Liver (tissue), 8 donors: ENCODE measurements at regions not wholly inside any gene's neighbourhood (a gene's known extent, or its start where the extent isn't known, plus 50 kb on each side); places are given as distances from the start of the nearest gene placed in this dataset.

ENCODE experiments used
- DNase-seq: peaks from one replicate; pipeline ENCODE4 v3.0.0-alpha.2; 2017; ENCODE audit warnings: low spot score
- H3K27ac ChIP-seq, 2 donors: one replicate each; pipeline ENCODE4 v1.7.0; 2013; ENCODE audit warnings: inconsistent platforms in 2 of 2, low read length in 2 of 2, control low read depth in 1 of 2, low read depth in 1 of 2, mild to moderate bottlenecking in 1 of 2
- H3K27me3 ChIP-seq, 4 donors: one replicate each; pipeline versions ENCODE4 v1.6.1 to v1.7.0; 2013; ENCODE audit warnings: low read length in 3 of 4, inconsistent platforms in 1 of 4, mild to moderate bottlenecking in 1 of 4, moderate library complexity in 1 of 4; ENCODE audit not compliant: control insufficient read depth in 4 of 4, insufficient read depth in 4 of 4
- H3K36me3 ChIP-seq, 4 donors: one replicate each; pipeline versions ENCODE4 v1.6.1 to v1.7.0; 2013; ENCODE audit warnings: low read length in 3 of 4, mild to moderate bottlenecking in 3 of 4, low read depth in 1 of 4, moderate library complexity in 1 of 4; ENCODE audit not compliant: control insufficient read depth in 4 of 4, insufficient read depth in 3 of 4
- H3K4me1 ChIP-seq, 4 donors: one replicate each; pipeline versions ENCODE4 v1.6.1 to v1.7.0; 2013; ENCODE audit warnings: low read length in 3 of 4, mild to moderate bottlenecking in 3 of 4, moderate library complexity in 1 of 4; ENCODE audit not compliant: control insufficient read depth in 4 of 4, insufficient read depth in 4 of 4
- H3K4me3 ChIP-seq, 3 donors: one replicate each; pipeline versions ENCODE4 v1.6.1 to v1.7.0; 2013; ENCODE audit warnings: low read length in 3 of 3, control low read depth in 1 of 3, low read depth in 1 of 3, mild to moderate bottlenecking in 1 of 3
- H3K9ac ChIP-seq, 2 donors: one replicate each; pipeline ENCODE4 v1.7.0; 2013; ENCODE audit warnings: low read length in 2 of 2, mild to moderate bottlenecking in 2 of 2, moderate library complexity in 2 of 2, control low read depth in 1 of 2, low read depth in 1 of 2
- H3K9me3 ChIP-seq, 4 donors: one replicate each; pipeline versions ENCODE4 v1.6.1 to v1.7.0; 2013; ENCODE audit warnings: low read length in 3 of 4; ENCODE audit not compliant: control insufficient read depth in 4 of 4
- ATF3 ChIP-seq: IDR thresholded peaks from 2 replicates; pipeline ENCODE4 v1.6.1; 2016; ENCODE audit warnings: antibody characterized with exemption
- EGR1 ChIP-seq, 2 donors: IDR thresholded peaks; 2 replicates each; pipeline ENCODE4 v1.6.1; 2016 to 2018; ENCODE audit warnings: antibody characterized with exemption in 2 of 2, low read depth in 2 of 2
- FOXA1 ChIP-seq: IDR thresholded peaks from 2 replicates; pipeline ENCODE4 v1.6.1; 2016; ENCODE audit warnings: antibody characterized with exemption
- FOXA2 ChIP-seq: IDR thresholded peaks from 2 replicates; pipeline ENCODE4 v1.6.1; 2016; ENCODE audit warnings: antibody characterized with exemption
- GABPA ChIP-seq, 2 donors: IDR thresholded peaks in 1 of 2; conservative IDR thresholded peaks in 1 of 2; 2 replicates each; pipeline ENCODE4 v1.6.1; 2016; ENCODE audit warnings: antibody characterized with exemption in 2 of 2, mild to moderate bottlenecking in 1 of 2, moderate library complexity in 1 of 2
- HNF4A ChIP-seq, 2 donors: conservative IDR thresholded peaks; 2 replicates each; pipeline ENCODE4 v1.6.1; 2016; ENCODE audit warnings: antibody characterized with exemption in 2 of 2, mild to moderate bottlenecking in 2 of 2
- HNF4G ChIP-seq: IDR thresholded peaks from 2 replicates; pipeline ENCODE4 v1.6.1; 2016; ENCODE audit warnings: antibody characterized with exemption
- JUND ChIP-seq, 2 donors: IDR thresholded peaks; 2 replicates each; pipeline ENCODE4 v1.6.1; 2016; ENCODE audit warnings: antibody characterized with exemption in 2 of 2
- NR2F2 ChIP-seq: IDR thresholded peaks from 2 replicates; pipeline ENCODE4 v1.6.1; 2016; ENCODE audit warnings: antibody characterized with exemption
- RAD21 ChIP-seq, 2 donors: IDR thresholded peaks; 2 replicates each; pipeline ENCODE4 v1.6.1; 2016; ENCODE audit warnings: antibody characterized with exemption in 2 of 2, mild to moderate bottlenecking in 2 of 2
- REST ChIP-seq: IDR thresholded peaks from 2 replicates; pipeline ENCODE4 v1.6.1; 2016; ENCODE audit warnings: antibody characterized with exemption, mild to moderate bottlenecking
- RXRA ChIP-seq, 2 donors: IDR thresholded peaks; 2 replicates each; pipeline ENCODE4 v1.6.1; 2017 to 2018; ENCODE audit warnings: antibody characterized with exemption in 2 of 2, mild to moderate bottlenecking in 1 of 2
- SP1 ChIP-seq: IDR thresholded peaks from 2 replicates; pipeline ENCODE4 v1.6.1; 2018; ENCODE audit warnings: antibody characterized with exemption, mild to moderate bottlenecking
- TAF1 ChIP-seq: conservative IDR thresholded peaks from 2 replicates; pipeline ENCODE4 v1.6.1; 2016; ENCODE audit warnings: antibody characterized with exemption, mild to moderate bottlenecking
- YY1 ChIP-seq: IDR thresholded peaks from 2 replicates; pipeline ENCODE4 v1.6.1; 2016; ENCODE audit warnings: antibody characterized with exemption, mild to moderate bottlenecking
- WGBS: extraction: QIAGEN DNeasy Blood & Tissue Kit; methylation state at CpG from one replicate; pipeline ENCODE4 v1.1.7; 2013; 5-methylcytosine and 5-hydroxymethylcytosine counted together
- TF ChIP-seq, protein P1 (sequence below): IDR thresholded peaks from 2 replicates; pipeline ENCODE4 v1.6.1; 2016; ENCODE audit warnings: antibody characterized with exemption
- TF ChIP-seq, protein P2 (sequence below): fragments of 150-350 bp; IDR thresholded peaks from 2 replicates; pipeline ENCODE4 v1.5.1; 2017; ENCODE audit warnings: improper control_type of control experiment, low read depth, low read length; ENCODE audit not compliant: missing input control
- TF ChIP-seq, protein P3 (sequence below): IDR thresholded peaks from 2 replicates; pipeline ENCODE4 v1.6.1; 2016; ENCODE audit warnings: antibody characterized with exemption
- donor health status: healthy.
- donor health status: healthy.
- donor health status: healthy.
- donor health status: healthy.
- donor health status: healthy.

- Histone ChIP-seq H3K27ac (no peak overlapping the region), H3K9ac (no peak overlapping the region), H3K36me3 (no peaks in the 10 kb centered on the region), H3K9me3 (no peaks in the 10 kb centered on the region), H3K27me3 (no peaks in the 10 kb centered on the region), H3K4me3 (no peak overlapping the region), H3K4me1 (no peaks in the 10 kb centered on the region)
- TF ChIP-seq, protein P1, sequence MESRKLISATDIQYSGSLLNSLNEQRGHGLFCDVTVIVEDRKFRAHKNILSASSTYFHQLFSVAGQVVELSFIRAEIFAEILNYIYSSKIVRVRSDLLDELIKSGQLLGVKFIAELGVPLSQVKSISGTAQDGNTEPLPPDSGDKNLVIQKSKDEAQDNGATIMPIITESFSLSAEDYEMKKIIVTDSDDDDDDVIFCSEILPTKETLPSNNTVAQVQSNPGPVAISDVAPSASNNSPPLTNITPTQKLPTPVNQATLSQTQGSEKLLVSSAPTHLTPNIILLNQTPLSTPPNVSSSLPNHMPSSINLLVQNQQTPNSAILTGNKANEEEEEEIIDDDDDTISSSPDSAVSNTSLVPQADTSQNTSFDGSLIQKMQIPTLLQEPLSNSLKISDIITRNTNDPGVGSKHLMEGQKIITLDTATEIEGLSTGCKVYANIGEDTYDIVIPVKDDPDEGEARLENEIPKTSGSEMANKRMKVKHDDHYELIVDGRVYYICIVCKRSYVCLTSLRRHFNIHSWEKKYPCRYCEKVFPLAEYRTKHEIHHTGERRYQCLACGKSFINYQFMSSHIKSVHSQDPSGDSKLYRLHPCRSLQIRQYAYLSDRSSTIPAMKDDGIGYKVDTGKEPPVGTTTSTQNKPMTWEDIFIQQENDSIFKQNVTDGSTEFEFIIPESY: no peak
- TF ChIP-seq RXRA (IDR thresholded peaks at IDR 0.05): no peak
- TF ChIP-seq REST: no peak
- TF ChIP-seq HNF4G: no peak
- no peak for TF ChIP-seq SP1
- TF ChIP-seq GABPA (IDR thresholded peaks at IDR 0.05 in 1 of 2, conservative IDR thresholded peaks at IDR 0.05 in 1 of 2): no peak
- no peak for TF ChIP-seq TAF1
- TF ChIP-seq EGR1 (IDR thresholded peaks at IDR 0.05; ENCODE audit: low read depth in 2 of 2): no peak
- TF ChIP-seq FOXA1: no peak
- TF ChIP-seq ATF3: no peak
- TF ChIP-seq JUND (IDR thresholded peaks at IDR 0.05): no peak
- no peak for TF ChIP-seq YY1
- TF ChIP-seq, protein P2, sequence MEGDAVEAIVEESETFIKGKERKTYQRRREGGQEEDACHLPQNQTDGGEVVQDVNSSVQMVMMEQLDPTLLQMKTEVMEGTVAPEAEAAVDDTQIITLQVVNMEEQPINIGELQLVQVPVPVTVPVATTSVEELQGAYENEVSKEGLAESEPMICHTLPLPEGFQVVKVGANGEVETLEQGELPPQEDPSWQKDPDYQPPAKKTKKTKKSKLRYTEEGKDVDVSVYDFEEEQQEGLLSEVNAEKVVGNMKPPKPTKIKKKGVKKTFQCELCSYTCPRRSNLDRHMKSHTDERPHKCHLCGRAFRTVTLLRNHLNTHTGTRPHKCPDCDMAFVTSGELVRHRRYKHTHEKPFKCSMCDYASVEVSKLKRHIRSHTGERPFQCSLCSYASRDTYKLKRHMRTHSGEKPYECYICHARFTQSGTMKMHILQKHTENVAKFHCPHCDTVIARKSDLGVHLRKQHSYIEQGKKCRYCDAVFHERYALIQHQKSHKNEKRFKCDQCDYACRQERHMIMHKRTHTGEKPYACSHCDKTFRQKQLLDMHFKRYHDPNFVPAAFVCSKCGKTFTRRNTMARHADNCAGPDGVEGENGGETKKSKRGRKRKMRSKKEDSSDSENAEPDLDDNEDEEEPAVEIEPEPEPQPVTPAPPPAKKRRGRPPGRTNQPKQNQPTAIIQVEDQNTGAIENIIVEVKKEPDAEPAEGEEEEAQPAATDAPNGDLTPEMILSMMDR: no peak
- no peak for TF ChIP-seq HNF4A (conservative IDR thresholded peaks at IDR 0.05)
- TF ChIP-seq, protein P3, sequence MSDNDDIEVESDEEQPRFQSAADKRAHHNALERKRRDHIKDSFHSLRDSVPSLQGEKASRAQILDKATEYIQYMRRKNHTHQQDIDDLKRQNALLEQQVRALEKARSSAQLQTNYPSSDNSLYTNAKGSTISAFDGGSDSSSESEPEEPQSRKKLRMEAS: no peak
- TF ChIP-seq FOXA2: no peak
- no peak for TF ChIP-seq NR2F2
- no peak for DNase-seq
- WGBS: 65% methylated on average over 1 of the region's 1 CpG
Observed at GRCh38 chr3:166630190-166630589, 749.9 kb downstream of the ZBBX start.

DNA sequence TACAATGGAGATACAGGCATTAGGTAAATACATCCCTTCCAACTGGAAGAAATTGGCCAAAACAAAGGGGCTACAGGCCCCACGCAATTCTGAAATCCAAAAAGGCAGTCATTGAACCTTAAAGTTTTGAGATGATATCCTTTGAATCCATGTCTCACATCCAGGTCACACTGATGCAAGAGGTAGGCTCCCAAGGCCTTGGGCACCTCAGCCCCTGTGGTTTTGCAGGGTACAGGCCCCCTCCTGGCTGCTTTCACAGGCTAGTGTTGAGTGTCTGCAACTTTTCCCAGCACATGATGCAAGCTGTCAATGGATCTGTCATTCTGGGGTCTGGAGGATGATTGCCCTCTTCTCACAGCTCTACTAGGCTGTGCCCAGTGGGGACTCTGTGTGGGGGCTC, 766.7 kb downstream of the ZBBX start:
- DNase-seq: no peak
- Histone ChIP-seq H3K9me3 (no peaks in the 10 kb centered on the region), H3K4me3 (no peak overlapping the region), H3K36me3 (no peaks in the 10 kb centered on the region), H3K27ac (no peak overlapping the region), H3K27me3 (no peaks in the 10 kb centered on the region), H3K4me1 (no peaks in the 10 kb centered on the region), H3K9ac (no peak overlapping the region)
- 86% methylated on average over 1 of the region's 1 CpG for whole genome bisulfite sequencing
- TF ChIP-seq SP1 (no peak), ATF3 (no peak), EGR1 (IDR thresholded peaks at IDR 0.05; ENCODE audit: low read depth in 2 of 2) (no peak), TAF1 (no peak), HNF4A (conservative IDR thresholded peaks at IDR 0.05) (no peak), FOXA2 (no peak), YY1 (no peak), RAD21 (IDR thresholded peaks at IDR 0.05) (no peak), REST (no peak), FOXA1 (no peak), GABPA (IDR thresholded peaks at IDR 0.05 in 1 of 2, conservative IDR thresholded peaks at IDR 0.05 in 1 of 2) (no peak)
- TF ChIP-seq, protein P1: no peak
